GM18517 (cell line): ENCODE measurements at regions not wholly inside any gene's neighbourhood (a gene's known extent, or its start where the extent isn't known, plus 50 kb on each side); places are given as distances from the start of the nearest gene placed in this dataset.

Source experiments
- ATAC-seq: cut with Tn5 transposase; IDR thresholded peaks from one replicate; pipeline ENCODE4 v1.9.1; 2021; ENCODE audit warnings: mild to moderate bottlenecking, moderate library complexity; ENCODE audit not compliant: unreplicated experiment

GRCh38 chr6:33952016-33952415 lies 148.2 kb upstream of the MLN start:
- no peak for ATAC-seq

DNA sequence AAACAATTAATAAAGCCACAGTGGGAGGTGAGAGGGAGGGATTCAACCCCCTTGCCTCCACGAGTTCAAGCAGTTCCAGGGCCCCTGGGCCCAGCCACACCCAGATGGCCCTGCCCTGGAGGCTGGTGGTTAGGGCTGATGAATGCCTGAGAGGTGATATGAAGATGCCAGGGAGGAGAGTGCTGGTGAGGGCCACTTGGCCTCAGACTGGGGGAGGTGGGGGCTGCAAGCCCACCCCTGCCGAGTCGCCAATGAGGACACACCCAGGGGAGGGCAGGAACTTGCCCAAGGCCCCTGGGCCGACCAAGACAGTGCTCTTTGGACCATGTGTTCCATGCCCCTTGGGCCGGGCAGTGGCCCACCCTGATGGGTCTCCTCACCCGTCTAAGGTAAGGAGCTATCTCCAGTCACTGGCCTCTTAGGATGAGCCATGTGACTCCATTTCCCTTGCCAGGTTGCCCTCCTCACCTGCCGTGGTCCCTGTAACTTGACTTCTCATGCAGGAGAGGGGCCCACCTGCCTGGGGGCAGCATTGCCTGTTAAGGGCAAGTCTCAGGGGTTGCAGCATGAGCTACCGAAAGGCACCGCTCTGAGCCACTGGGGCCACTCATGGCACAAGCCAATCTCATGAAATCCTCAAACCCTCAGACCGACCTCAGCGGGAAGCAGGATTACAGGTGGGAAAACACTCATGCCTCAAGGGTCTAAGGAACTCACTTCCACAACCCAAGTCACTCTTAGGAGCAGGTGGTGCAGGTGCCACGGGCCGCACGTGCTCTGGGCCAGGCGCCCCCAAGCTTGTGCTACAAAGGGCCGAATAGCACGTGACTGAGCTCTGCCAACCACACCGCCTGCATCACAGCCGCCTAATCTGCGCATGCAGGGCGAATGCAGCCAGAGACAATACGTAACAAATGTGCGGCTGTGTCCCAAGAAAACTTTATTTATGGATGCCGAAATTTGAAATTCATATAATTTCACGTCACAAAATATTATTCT lies 147.4 kb upstream of the MLN start:
- no peak for ATAC-seq

DNA sequence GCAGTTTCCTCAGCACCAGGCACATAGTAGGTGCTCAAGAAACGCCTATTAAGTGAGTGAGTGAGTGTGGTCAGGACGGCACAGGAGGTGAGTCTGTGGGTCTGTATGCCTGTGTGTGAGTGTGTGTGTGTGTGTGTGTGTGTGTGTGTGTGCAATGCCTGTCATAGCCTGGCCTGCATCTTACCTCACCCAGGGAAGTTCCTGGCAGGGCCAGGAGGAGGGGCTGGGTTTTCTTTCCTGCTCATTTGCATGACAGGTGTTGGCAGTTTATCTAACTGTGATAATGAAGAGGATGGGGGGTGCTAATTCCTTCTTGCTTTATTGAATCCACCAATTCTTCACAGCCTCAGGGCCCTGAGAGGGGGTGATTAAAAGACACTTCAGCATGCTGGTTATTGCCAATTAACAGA lies 146.7 kb upstream of the MLN start:
- ATAC-seq: no peak

GRCh38 chr6:33949877-33950435 lies 146.2 kb upstream of the MLN start:
- no peak for ATAC-seq

DNA sequence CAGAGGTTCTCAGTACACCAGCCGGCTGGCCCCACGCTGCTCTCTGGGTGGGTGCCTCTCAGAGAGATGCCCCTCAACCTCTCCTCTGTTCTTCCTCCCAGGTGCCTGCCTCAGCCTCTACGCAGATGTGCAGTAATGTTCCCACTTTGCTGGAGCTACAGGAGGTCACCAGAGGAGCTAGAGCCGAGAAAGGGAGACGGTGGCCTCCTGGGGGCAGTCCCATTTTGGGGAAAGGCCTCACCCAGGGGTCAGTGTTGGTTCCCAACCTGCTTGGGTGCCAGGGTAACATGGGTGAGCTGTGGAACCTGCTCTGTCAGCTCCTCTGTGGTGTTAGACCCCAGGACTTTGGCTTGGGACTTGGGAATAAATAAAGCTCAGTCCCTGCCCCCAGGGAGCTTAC lies 145.3 kb upstream of the MLN start:
- no peak for ATAC-seq

GRCh38 chr6:33947916-33948594 lies 144.3 kb upstream of the MLN start:
- no peak for ATAC-seq

DNA sequence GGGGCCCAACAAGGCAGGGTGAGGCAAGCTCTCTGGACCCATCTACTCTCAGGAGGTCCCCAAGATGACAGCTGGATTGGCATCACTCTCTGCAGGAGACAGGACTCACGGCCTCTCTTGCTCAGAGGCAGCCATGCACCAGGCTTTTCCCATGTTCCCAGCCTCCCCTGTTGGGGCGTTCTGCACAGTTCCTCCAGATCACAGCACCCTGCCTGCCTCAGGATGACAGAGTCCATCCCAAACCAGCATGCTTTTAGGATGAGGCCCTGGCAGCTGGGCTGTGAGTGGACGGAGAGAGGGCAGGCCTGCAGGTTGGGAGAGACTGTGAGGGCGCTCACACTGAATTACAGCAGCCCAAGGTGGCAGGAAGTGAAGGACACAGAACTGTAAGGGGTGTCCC lies 143.2 kb upstream of the MLN start:
- no peak for ATAC-seq

GRCh38 chr6:33945931-33946330 lies 142.1 kb upstream of the MLN start:
- ATAC-seq: no peak

DNA sequence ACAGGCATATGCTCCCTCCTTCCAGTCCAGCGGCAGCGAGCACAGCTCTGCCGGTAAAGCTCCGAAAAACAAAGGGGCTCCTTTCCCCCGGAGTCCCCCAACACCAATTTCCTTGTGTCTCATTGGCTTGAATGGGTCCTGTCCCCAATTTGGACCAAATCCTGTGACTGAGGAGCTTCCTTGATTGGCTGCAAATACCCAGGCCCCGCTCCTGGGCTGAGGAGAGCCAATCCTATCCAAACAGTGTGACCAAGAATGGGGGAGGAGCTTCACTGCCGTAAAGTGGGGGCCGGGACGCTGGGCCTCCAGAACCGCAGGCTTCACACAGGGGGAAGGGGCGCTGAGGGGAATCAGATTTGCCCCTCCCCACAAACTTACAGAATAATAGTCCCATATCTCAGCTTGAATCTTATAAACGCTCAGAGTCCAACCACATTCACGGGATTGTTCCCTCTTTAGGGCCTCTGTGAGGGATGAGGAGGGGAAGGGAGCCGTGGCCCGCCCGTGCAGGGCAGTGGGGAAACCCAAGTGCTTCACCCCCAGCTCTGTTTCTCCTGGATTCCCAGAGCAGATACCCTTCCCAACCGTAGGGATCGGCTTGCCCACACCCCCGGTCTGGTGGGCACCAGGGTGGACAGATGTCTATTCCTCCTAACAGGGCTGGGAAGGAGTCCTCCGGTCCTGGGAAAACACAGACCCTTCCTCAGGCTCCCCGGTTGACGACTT lies 141.0 kb upstream of the MLN start:
- no peak for ATAC-seq

- no peak for ATAC-seq
These were observed 133.1 kb upstream of the MLN start for GRCh38 chr6:33936886-33937285.

GRCh38 chr6:33935439-33936080 lies 131.8 kb upstream of the MLN start:
- no peak for ATAC-seq

DNA sequence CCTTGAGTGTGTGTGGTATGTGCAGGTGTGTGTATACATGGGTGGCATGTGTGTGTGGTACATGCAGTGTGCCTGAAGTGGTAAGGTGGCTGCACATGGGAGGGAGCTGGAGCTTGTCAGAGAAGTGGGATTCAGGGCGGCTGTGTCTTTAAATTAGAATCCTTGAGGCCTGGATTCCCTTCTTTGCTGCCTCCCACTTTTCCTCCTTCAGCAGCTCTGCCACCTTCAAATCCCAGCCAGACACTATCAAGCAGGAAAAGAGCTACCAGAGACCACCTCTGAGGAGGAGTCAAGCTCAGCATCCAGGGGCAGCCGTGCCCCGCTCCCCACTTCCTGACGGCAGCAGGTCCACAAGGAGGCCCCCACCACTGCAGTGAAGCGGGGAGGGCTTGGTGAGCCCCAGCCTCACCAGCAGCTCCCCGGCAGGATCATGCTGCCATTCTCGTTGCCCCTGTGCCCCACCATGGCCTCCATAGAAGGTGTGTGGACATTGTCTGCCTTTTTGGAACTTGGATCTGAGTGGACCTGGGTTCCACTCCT lies 131.0 kb upstream of the MLN start:
- no peak for ATAC-seq

DNA sequence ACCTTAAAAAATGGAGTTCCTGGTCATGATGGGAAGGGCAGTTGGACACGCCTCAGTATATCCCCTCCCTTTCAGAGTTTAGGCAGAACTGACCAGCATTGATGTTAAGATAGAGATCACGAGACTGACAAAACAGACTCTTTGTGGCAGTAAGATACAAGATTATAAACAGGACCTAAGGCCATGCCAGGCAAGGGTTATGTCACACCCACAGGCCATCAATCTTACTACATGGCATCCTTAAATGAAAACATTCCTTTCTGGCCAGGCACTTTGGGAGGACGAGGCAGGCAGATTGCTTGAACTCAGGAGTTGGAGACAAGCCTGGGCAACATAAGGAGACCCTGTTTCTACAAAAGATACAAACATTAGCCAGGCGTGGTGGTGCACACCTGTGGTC lies 129.3 kb upstream of the MLN start:
- ATAC-seq: no peak

DNA sequence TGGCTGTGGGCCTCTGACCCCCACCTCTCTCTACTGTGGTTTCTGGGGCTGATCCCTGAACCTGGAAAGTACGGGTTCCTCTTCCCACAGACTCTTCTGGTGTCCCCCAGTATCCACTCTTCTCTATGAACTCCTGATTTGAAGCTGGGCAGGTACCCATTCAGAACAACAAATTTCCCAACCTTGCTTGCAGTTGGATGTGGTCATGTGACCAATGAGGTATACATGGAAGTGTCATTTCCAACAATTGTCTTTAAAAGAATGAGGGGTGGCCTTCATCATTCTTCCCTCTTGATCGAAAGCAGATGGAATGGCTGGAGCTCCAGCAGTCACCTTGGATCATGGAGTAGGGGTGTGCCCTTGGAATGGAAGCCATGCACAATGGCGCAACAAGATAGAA lies 128.0 kb upstream of the MLN start:
- ATAC-seq: no peak

DNA sequence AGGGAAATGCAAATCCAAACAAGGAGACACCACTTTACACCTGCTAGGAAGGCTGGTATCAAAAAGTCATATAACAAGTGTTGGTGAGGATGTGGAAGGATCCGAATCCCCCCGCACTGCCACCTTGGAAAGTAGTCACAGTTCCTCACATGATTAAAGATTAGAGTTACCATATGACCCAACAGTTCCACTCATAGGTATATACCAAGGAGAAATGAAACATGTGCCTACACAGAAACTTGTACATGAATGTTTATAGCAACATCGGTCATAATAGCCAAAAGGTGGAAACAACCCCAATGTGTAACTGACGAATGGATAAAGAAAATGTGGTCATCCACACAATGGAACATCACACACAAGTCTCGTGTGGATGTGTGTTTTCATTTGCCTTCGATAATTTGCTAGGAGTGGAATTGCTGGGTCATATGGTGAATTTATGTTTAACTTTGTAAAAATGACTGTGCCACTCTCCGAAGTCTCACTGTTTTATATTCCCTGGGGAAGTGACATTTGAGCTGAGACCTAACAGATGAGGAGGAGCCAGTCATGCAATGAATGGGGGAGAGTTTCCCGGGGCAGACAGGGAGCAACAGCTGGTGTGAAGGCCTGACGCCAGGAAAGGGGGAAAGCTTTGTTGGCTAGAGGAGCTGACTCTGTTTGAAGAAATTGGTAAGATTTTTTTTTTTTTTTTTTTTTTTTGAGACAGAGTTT lies 125.9 kb upstream of the MLN start:
- ATAC-seq: no peak

- no peak for ATAC-seq
These were observed 123.8 kb upstream of the MLN start for GRCh38 chr6:33927616-33928015.

- no peak for ATAC-seq
These were observed 123.3 kb upstream of the MLN start for GRCh38 chr6:33927112-33927511.

- ATAC-seq: no peak
These were observed 122.6 kb upstream of the MLN start for GRCh38 chr6:33926451-33926850.

GRCh38 chr6:33925936-33926335 lies 122.1 kb upstream of the MLN start:
- ATAC-seq: no peak

- ATAC-seq: no peak
These were observed 121.4 kb upstream of the MLN start for GRCh38 chr6:33925210-33925609.
